GM20000 (cell line): ENCODE measurements at regions not wholly inside any gene's neighbourhood (a gene's known extent, or its start where the extent isn't known, plus 50 kb on each side); places are given as distances from the start of the nearest gene placed in this dataset.

Source experiments
- DNase-seq: peaks from one replicate; pipeline ENCODE4 v3.0.0; 2012; ENCODE audit warnings: low spot score
- TF ChIP-seq, protein P1 (sequence below): IDR thresholded peaks from 2 replicates; pipeline ENCODE4 v1.5.1; 2012; ENCODE audit warnings: mild to moderate bottlenecking, control low read depth; ENCODE audit errors: extremely low read depth, missing control alignments

DNA sequence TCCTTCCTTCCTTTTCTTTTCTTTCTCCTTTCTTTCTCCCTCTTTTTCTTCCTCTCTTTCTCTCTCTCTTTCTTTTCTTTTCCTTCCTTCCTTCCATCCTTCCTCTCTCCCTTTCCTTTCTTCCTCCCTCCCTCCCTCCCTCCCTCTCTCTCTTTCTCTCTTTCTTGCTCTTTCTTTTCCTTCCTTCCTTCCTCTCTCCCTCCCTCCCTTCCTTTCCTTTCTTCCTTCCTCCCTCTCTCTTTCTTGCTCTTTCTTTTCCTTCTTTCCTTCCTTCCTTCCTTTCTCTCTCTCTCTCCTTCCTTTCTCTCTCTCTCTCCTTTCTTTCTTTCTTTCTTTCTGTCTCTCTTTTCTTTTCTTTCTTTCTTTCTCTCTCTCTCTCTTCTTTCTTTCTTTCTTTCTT lies 207.6 kb downstream of the ATP23 start:
- no peak for DNase-seq
- TF ChIP-seq, protein P1, sequence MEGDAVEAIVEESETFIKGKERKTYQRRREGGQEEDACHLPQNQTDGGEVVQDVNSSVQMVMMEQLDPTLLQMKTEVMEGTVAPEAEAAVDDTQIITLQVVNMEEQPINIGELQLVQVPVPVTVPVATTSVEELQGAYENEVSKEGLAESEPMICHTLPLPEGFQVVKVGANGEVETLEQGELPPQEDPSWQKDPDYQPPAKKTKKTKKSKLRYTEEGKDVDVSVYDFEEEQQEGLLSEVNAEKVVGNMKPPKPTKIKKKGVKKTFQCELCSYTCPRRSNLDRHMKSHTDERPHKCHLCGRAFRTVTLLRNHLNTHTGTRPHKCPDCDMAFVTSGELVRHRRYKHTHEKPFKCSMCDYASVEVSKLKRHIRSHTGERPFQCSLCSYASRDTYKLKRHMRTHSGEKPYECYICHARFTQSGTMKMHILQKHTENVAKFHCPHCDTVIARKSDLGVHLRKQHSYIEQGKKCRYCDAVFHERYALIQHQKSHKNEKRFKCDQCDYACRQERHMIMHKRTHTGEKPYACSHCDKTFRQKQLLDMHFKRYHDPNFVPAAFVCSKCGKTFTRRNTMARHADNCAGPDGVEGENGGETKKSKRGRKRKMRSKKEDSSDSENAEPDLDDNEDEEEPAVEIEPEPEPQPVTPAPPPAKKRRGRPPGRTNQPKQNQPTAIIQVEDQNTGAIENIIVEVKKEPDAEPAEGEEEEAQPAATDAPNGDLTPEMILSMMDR: no peak

DNA sequence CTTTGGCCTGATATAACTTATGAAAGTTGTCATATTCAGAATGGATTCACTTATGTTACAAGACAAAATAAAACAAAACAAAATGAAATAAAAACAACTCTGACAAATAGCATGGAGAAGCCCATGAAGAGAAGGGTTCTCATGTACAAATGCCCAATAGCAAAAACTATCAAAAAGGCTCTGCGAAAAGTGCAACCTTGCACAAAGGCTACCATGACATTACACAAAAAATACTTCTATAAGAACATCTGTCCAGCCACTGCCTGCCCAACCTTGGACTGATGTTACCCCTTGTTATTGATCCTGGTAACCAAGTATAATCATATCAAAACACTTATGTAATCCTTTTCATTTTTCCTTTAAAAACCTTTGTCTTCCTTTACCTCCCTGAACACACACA lies 213.0 kb downstream of the ATP23 start:
- TF ChIP-seq, protein P1: no peak
- DNase-seq: no peak

DNA sequence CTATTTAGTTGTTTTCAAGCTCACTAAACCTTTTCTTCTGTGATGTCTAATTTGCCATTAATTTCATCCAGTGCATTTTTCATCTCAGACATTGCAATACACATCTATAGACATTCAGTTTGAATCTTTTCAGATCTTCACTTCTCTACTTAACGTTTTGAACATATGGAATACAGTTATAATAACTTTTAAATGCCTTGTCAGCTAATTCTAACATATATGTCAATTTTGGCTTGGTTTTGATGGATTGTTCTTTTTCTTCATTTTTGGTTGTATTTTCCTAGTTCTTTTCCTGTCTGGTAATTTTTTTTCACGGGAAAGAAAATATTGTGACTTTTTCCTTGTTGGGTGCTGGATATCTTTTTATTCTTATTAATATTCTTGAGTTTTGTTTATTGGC lies 215.3 kb downstream of the ATP23 start:
- DNase-seq: no peak

GRCh38 chr12:58159941-58160340 lies 218.6 kb downstream of the ATP23 start:
- DNase-seq: no peak
- TF ChIP-seq, protein P1: no peak

More for the DNA sequence above, 215.3 kb downstream of the ATP23 start:
- TF ChIP-seq, protein P1: no peak

DNA sequence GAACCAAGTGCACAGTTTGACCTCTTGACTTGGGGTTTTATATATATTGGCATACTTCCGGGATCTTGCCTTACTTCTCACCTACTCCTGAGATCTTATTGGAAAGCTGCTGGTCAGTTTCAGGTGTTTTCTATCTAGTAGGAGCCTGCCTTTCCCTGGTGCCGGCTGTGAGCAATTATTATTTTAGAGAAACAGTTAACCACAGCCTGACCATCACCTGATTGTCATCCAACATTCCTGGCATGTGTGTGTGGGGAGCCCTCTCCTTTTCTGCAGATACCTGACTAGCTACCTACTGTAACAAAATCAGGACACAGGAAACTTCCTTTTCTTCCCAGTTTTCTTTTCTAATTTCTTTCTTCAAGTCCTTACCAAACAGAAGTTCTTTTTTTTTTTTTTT lies 220.4 kb downstream of the ATP23 start:
- no peak for DNase-seq
- TF ChIP-seq, protein P1: no peak

- TF ChIP-seq, protein P1: no peak
- no peak for DNase-seq
Measured at GRCh38 chr12:58163021-58163420, 221.7 kb downstream of the ATP23 start.

DNA sequence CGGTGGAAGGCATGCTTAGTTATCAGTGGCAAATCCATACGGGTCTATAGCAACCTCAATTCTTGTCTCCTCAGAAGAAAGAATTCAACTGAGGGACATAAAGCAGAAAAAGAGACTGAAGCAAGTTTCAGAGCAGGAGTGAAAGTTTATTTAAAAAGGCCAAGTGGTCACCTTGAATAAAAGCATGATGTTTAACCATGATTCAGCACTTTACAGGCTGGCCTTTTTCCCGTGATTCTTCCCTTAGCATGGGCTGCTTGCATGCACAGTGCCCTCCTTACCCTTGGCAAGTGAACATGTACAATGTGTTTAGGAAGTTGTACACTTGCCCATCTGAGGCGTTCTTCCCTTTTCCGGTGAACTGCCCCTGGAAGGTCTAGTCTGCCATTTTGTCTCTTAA lies 225.3 kb downstream of the ATP23 start:
- TF ChIP-seq, protein P1: no peak
- no peak for DNase-seq
